ENCODE measurements at regions not wholly inside any gene's neighbourhood (a gene's known extent, or its start where the extent isn't known, plus 50 kb on each side); places are given as distances from the start of the nearest gene placed in this dataset.

- no peak for TF ChIP-seq PAX5 (IDR thresholded peaks at IDR 0.05; ENCODE audit: insufficient read depth, low read length, severe bottlenecking)
- TF ChIP-seq TAF1 (IDR thresholded peaks at IDR 0.05; ENCODE audit: low read depth, low read length), result no peak
- no peak for TF ChIP-seq SPI1 (IDR thresholded peaks at IDR 0.05; ENCODE audit: low read depth, low read length)
- no peak for TF ChIP-seq POU2F2 (IDR thresholded peaks at IDR 0.05; ENCODE audit: low read depth, low read length)
- no peak for TF ChIP-seq POLR2A (IDR thresholded peaks at IDR 0.05; ENCODE audit: low read depth, low read length)
- TF ChIP-seq POLR2AphosphoS5 (IDR thresholded peaks at IDR 0.05; ENCODE audit: low read depth, low read length), result no peak
- no peak for DNase-seq (ENCODE audit: insufficient read length, low spot score)
- FAIRE-seq, result no peak
These were observed 453.5 kb upstream of the TNP1 start for GRCh38 chr2:217313386-217313785.

- no peak for FAIRE-seq
- DNase-seq (ENCODE audit: insufficient read length, low spot score), result no peak
- no peak for TF ChIP-seq TAF1 (IDR thresholded peaks at IDR 0.05; ENCODE audit: low read depth, low read length)
- TF ChIP-seq POU2F2 (IDR thresholded peaks at IDR 0.05; ENCODE audit: low read depth, low read length), result no peak
- no peak for TF ChIP-seq POLR2AphosphoS5 (IDR thresholded peaks at IDR 0.05; ENCODE audit: low read depth, low read length)
- no peak for TF ChIP-seq SPI1 (IDR thresholded peaks at IDR 0.05; ENCODE audit: low read depth, low read length)
- TF ChIP-seq PAX5 (IDR thresholded peaks at IDR 0.05; ENCODE audit: insufficient read depth, low read length, severe bottlenecking), result no peak
- no peak for TF ChIP-seq POLR2A (IDR thresholded peaks at IDR 0.05; ENCODE audit: low read depth, low read length)
These were observed 449.2 kb upstream of the TNP1 start for GRCh38 chr2:217309056-217309455.

GRCh38 chr2:217307023-217307422, 447.2 kb upstream of the TNP1 start:
- DNase-seq (ENCODE audit: insufficient read length, low spot score) (no peak), FAIRE-seq (no peak)
- TF ChIP-seq PAX5 (IDR thresholded peaks at IDR 0.05; ENCODE audit: insufficient read depth, low read length, severe bottlenecking), result no peak
- no peak for TF ChIP-seq POLR2AphosphoS5 (IDR thresholded peaks at IDR 0.05; ENCODE audit: low read depth, low read length)
- no peak for TF ChIP-seq POU2F2 (IDR thresholded peaks at IDR 0.05; ENCODE audit: low read depth, low read length)
- TF ChIP-seq SPI1 (IDR thresholded peaks at IDR 0.05; ENCODE audit: low read depth, low read length), result no peak
- no peak for TF ChIP-seq TAF1 (IDR thresholded peaks at IDR 0.05; ENCODE audit: low read depth, low read length)
- no peak for TF ChIP-seq POLR2A (IDR thresholded peaks at IDR 0.05; ENCODE audit: low read depth, low read length)

- TF ChIP-seq POU2F2 (IDR thresholded peaks at IDR 0.05; ENCODE audit: low read depth, low read length) (no peak), TAF1 (IDR thresholded peaks at IDR 0.05; ENCODE audit: low read depth, low read length) (no peak), POLR2A (IDR thresholded peaks at IDR 0.05; ENCODE audit: low read depth, low read length) (no peak), SPI1 (IDR thresholded peaks at IDR 0.05; ENCODE audit: low read depth, low read length) (no peak), POLR2AphosphoS5 (IDR thresholded peaks at IDR 0.05; ENCODE audit: low read depth, low read length) (no peak), PAX5 (IDR thresholded peaks at IDR 0.05; ENCODE audit: insufficient read depth, low read length, severe bottlenecking) (no peak)
- FAIRE-seq (no peak), DNase-seq (ENCODE audit: insufficient read length, low spot score) (no peak)
These were observed 446.0 kb upstream of the TNP1 start for GRCh38 chr2:217305882-217306281.

GRCh38 chr2:217304582-217304981, 444.7 kb upstream of the TNP1 start:
- no peak for FAIRE-seq
- TF ChIP-seq PAX5 (IDR thresholded peaks at IDR 0.05; ENCODE audit: insufficient read depth, low read length, severe bottlenecking), result no peak
- no peak for TF ChIP-seq POU2F2 (IDR thresholded peaks at IDR 0.05; ENCODE audit: low read depth, low read length)
- no peak for TF ChIP-seq SPI1 (IDR thresholded peaks at IDR 0.05; ENCODE audit: low read depth, low read length)
- TF ChIP-seq TAF1 (IDR thresholded peaks at IDR 0.05; ENCODE audit: low read depth, low read length), result no peak
- no peak for TF ChIP-seq POLR2AphosphoS5 (IDR thresholded peaks at IDR 0.05; ENCODE audit: low read depth, low read length)
- no peak for TF ChIP-seq POLR2A (IDR thresholded peaks at IDR 0.05; ENCODE audit: low read depth, low read length)
- DNase-seq (ENCODE audit: insufficient read length, low spot score), result no peak

- FAIRE-seq (no peak), DNase-seq (ENCODE audit: insufficient read length, low spot score) (no peak)
- no peak for TF ChIP-seq PAX5 (IDR thresholded peaks at IDR 0.05; ENCODE audit: insufficient read depth, low read length, severe bottlenecking)
- TF ChIP-seq SPI1 (IDR thresholded peaks at IDR 0.05; ENCODE audit: low read depth, low read length), result no peak
- no peak for TF ChIP-seq TAF1 (IDR thresholded peaks at IDR 0.05; ENCODE audit: low read depth, low read length)
- TF ChIP-seq POU2F2 (IDR thresholded peaks at IDR 0.05; ENCODE audit: low read depth, low read length), result no peak
- no peak for TF ChIP-seq POLR2AphosphoS5 (IDR thresholded peaks at IDR 0.05; ENCODE audit: low read depth, low read length)
- no peak for TF ChIP-seq POLR2A (IDR thresholded peaks at IDR 0.05; ENCODE audit: low read depth, low read length)
These were observed 443.0 kb upstream of the TNP1 start for GRCh38 chr2:217302856-217303255.

- TF ChIP-seq SPI1 (IDR thresholded peaks at IDR 0.05; ENCODE audit: low read depth, low read length), result peak; percentile 48; the same call in 1 of the 2 replicates
- TF ChIP-seq POLR2AphosphoS5 (IDR thresholded peaks at IDR 0.05; ENCODE audit: low read depth, low read length), result no peak
- no peak for TF ChIP-seq TAF1 (IDR thresholded peaks at IDR 0.05; ENCODE audit: low read depth, low read length)
- no peak for DNase-seq (ENCODE audit: insufficient read length, low spot score)
- no peak for FAIRE-seq
These were observed 441.5 kb upstream of the TNP1 start for GRCh38 chr2:217301142-217301925.

- DNase-seq (ENCODE audit: insufficient read length, low spot score), result no peak
- no peak for FAIRE-seq
- TF ChIP-seq POLR2AphosphoS5 (IDR thresholded peaks at IDR 0.05; ENCODE audit: low read depth, low read length) (no peak), TAF1 (IDR thresholded peaks at IDR 0.05; ENCODE audit: low read depth, low read length) (no peak), POLR2A (IDR thresholded peaks at IDR 0.05; ENCODE audit: low read depth, low read length) (no peak), POU2F2 (IDR thresholded peaks at IDR 0.05; ENCODE audit: low read depth, low read length) (no peak), SPI1 (IDR thresholded peaks at IDR 0.05; ENCODE audit: low read depth, low read length) (no peak), PAX5 (IDR thresholded peaks at IDR 0.05; ENCODE audit: insufficient read depth, low read length, severe bottlenecking) (no peak)
These were observed 439.7 kb upstream of the TNP1 start for GRCh38 chr2:217299590-217299989.

- FAIRE-seq (no peak), DNase-seq (ENCODE audit: insufficient read length, low spot score) (no peak)
- TF ChIP-seq SPI1 (IDR thresholded peaks at IDR 0.05; ENCODE audit: low read depth, low read length) (no peak), PAX5 (IDR thresholded peaks at IDR 0.05; ENCODE audit: insufficient read depth, low read length, severe bottlenecking) (no peak)
These were observed 437.2 kb upstream of the TNP1 start for GRCh38 chr2:217297096-217297495.

GRCh38 chr2:217294818-217295217, 435.0 kb upstream of the TNP1 start:
- FAIRE-seq, result no peak
- TF ChIP-seq PAX5 (IDR thresholded peaks at IDR 0.05; ENCODE audit: insufficient read depth, low read length, severe bottlenecking) (no peak), POLR2AphosphoS5 (IDR thresholded peaks at IDR 0.05; ENCODE audit: low read depth, low read length) (no peak), SPI1 (IDR thresholded peaks at IDR 0.05; ENCODE audit: low read depth, low read length) (no peak), TAF1 (IDR thresholded peaks at IDR 0.05; ENCODE audit: low read depth, low read length) (no peak)
- DNase-seq (ENCODE audit: insufficient read length, low spot score), result no peak
